ENCODE measurements at regions not wholly inside any gene's neighbourhood (a gene's known extent, or its start where the extent isn't known, plus 50 kb on each side); places are given as distances from the start of the nearest gene placed in this dataset.

DNA sequence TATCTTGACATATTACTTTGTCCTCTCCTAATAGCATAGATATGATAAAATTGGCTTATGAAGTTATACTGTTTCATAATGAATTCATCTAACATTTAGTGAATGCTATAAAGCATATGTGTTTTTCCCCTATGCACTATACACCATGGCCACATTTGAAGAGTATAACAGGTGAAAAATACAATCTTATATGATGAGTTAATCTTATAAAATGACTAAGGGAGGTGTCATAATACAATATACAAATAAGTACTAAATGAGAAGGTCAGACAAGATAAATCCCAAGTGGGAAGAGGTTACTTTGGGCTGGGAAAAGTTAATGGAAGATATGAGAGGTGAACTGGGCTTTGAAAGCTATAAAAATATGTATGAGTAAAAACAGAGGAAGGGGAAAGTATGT is 174.4 kb downstream of the PCSK1 start:
- no peak for TF ChIP-seq EP300 (IDR thresholded peaks at IDR 0.05)
- no peak for TF ChIP-seq POLR2AphosphoS5 (IDR thresholded peaks at IDR 0.05)

Measured in sigmoid colon (tissue), 4 donors.